HUES64 (cell line): ENCODE measurements at regions not wholly inside any gene's neighbourhood (a gene's known extent, or its start where the extent isn't known, plus 50 kb on each side); places are given as distances from the start of the nearest gene placed in this dataset.

ENCODE experiments used
- H3K27ac ChIP-seq: 2 replicates; pipeline ENCODE4 v1.7.0; 2013; ENCODE audit warnings: low read depth, low read length, inconsistent platforms
- H3K27me3 ChIP-seq: 2 replicates; pipeline ENCODE4 v1.6.1; 2013; ENCODE audit warnings: mild to moderate bottlenecking, low read length; ENCODE audit not compliant: insufficient read depth
- H3K36me3 ChIP-seq: 2 replicates; pipeline ENCODE4 v1.6.1; 2013; ENCODE audit warnings: mild to moderate bottlenecking, low read length; ENCODE audit not compliant: insufficient read depth
- H3K4me1 ChIP-seq: 2 replicates; pipeline ENCODE4 v1.6.1; 2013; ENCODE audit warnings: mild to moderate bottlenecking, low read length, moderate library complexity; ENCODE audit not compliant: insufficient read depth
- H3K4me3 ChIP-seq: 2 replicates; pipeline ENCODE4 v1.5.1; 2013; ENCODE audit warnings: mild to moderate bottlenecking, low read length, moderate library complexity
- H3K9ac ChIP-seq: 2 replicates; pipeline ENCODE4 v1.6.1; 2013; ENCODE audit warnings: mild to moderate bottlenecking, low read depth, low read length
- H3K9me3 ChIP-seq: 2 replicates; pipeline ENCODE4 v1.6.1; 2013; ENCODE audit warnings: low read depth, low read length; ENCODE audit not compliant: insufficient read depth
- WGBS: fragments of 150-250, 120-280 bp; methylation state at CpG from one replicate; pipeline ENCODE4 v1.1.7; 2013; ENCODE audit warnings: missing lambda C conversion rate; 5-methylcytosine and 5-hydroxymethylcytosine counted together

DNA sequence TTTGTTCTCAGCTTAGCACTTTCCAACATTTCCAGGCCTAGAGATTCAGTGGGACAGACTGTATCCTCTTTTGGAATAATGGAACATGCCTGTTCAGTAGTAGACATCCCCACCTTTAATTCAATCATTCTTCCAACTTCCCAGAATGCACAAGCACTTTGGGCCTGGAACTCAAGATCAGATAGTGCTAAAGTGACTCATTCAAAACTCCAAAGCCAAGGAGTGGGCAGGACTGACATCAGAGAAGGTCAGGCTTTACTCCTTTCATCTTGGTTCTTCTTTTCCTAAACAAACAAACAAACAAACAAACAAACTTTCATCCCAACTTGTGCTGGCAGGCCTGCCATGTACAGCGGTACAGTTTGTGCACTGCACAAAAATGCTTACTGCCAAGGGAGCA lies 172.0 kb downstream of the AXIN2 start:
- Histone ChIP-seq H3K36me3 (no peaks in the 10 kb centered on the region), H3K4me3 (no peak overlapping the region), H3K27me3 (no peaks in the 10 kb centered on the region), H3K9me3 (no peaks in the 10 kb centered on the region), H3K4me1 (no peaks in the 10 kb centered on the region), H3K27ac (no peak overlapping the region), H3K9ac (no peak overlapping the region)
- WGBS, result 93% methylated on average over 1 of the region's 1 CpG

DNA sequence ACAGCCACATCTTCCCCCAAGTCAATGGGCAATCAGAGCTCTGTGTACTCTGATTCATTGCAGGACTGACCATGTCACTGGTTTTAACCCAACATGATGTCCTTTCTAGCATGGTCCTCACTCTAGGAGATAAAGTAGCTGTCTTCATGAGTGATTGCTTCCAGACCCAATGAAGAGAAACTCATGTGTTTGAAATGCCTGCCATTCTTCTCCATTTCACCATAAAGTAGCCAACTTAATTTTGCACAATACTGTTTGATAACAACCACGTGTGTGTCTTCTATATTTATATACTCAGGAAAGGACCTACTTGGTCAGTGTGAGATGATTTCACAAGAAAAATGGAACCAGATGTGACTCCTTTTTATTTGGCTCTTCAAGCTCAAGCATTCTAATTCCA lies 172.5 kb downstream of the AXIN2 start:
- no peaks in the 10 kb centered on the region for H3K27me3 ChIP-seq
- no CpG with 5 or more reads among the region's 1 CpG for WGBS
- no peak overlapping the region for H3K27ac ChIP-seq
- no peaks in the 10 kb centered on the region for H3K36me3 ChIP-seq
- H3K9me3 ChIP-seq, result no peaks in the 10 kb centered on the region
- H3K4me1 ChIP-seq, result no peaks in the 10 kb centered on the region
- H3K4me3 ChIP-seq, result no peak overlapping the region
- H3K9ac ChIP-seq, result no peak overlapping the region

DNA sequence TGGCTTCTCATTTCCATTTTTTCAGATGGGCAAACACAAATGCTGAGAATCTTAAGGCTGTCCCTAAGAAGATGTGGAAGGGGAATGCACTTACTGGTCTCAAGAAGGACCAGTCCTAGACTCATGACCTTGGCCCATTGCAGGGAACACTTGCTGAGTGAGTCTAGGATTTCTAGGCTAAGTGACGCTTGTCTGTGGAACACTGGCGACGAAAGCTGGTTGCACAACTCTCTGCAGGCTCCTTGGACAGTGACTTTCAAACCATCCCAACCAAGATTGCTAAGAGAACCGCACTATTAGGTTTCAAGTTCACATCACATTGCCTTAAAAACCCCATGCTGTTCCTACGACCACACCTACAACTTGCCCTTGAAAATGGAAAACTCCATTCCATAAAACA lies 174.1 kb downstream of the AXIN2 start:
- H3K4me1 ChIP-seq, result no peaks in the 10 kb centered on the region
- H3K36me3 ChIP-seq, result no peaks in the 10 kb centered on the region
- H3K9me3 ChIP-seq, result no peaks in the 10 kb centered on the region
- no peaks in the 10 kb centered on the region for H3K27me3 ChIP-seq
- no peak overlapping the region for H3K9ac ChIP-seq
- H3K4me3 ChIP-seq, result no peak overlapping the region
- H3K27ac ChIP-seq, result no peak overlapping the region
- WGBS, result 92% methylated on average over 5 of the region's 5 CpGs

DNA sequence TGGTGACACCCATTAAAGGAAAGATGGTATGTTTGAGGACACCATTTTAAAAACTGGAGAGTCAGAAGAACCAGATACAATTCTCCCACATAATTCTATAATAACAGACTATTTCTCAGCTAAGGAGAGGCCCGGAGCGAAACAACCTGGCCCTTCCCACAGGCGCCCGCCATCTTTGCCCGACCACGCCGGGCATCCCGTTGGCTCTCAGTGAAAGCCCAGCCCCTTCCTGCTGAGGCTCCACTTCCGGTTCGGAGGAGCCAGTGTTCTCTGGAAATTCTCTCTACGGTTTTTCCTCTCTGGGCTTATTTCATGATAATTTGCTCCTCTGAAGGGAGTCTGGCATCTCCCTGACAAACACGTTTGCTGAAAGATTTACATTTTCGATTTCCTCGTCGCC lies 175.7 kb downstream of the AXIN2 start:
- Histone ChIP-seq H3K9me3 (no peaks in the 10 kb centered on the region), H3K36me3 (no peaks in the 10 kb centered on the region), H3K4me1 (no peaks in the 10 kb centered on the region), H3K27me3 (no peaks in the 10 kb centered on the region), H3K4me3 (no peak overlapping the region), H3K27ac (no peak overlapping the region), H3K9ac (no peak overlapping the region)
- WGBS, result 96% methylated on average over 15 of the region's 15 CpGs

DNA sequence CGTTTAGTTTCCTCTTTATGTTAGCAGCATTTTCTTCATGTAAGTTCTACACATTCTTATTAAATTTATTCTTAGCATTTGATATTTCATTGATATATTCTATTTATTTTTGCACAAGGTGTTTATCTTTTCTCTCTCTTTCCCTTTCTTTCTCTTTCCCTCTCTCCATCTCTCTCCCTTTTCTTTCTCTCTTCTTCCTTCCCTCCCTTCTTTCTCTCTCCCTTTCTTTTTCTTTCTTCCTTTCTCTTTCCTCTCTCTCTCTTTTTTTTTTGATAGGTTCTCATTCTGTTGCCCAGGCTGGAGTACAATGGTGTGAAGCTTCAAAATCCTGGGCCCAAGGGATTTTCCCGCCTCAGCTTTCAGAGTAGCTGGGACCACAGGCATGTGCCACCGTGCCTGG lies 176.4 kb downstream of the AXIN2 start:
- Histone ChIP-seq H3K4me1 (no peaks in the 10 kb centered on the region), H3K9me3 (no peaks in the 10 kb centered on the region), H3K27me3 (no peaks in the 10 kb centered on the region), H3K4me3 (no peak overlapping the region), H3K9ac (no peak overlapping the region), H3K36me3 (no peaks in the 10 kb centered on the region), H3K27ac (no peak overlapping the region)
- 93% methylated on average over 2 of the region's 3 CpGs for WGBS

DNA sequence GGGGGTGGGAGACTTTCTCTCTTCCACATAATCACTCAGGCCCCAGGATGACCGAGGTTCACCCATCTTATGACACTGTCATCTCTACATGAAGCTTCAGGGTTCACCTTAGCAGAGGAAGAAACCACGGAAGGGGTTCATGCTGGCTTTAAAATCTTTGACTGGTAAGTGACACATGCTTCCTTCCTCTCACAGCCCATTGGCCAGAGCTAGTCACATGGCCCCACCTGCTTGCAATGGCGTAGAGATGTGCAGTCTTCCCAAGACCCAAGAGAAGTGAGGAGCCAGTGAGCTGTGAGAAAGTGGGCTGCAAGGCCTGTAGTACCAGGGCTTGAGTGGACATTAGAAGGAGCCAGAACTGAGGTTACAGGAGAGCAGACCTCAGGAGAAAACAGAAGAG lies 180.3 kb downstream of the AXIN2 start:
- Histone ChIP-seq H3K27me3 (no peaks in the 10 kb centered on the region), H3K9ac (no peak overlapping the region), H3K36me3 (no peaks in the 10 kb centered on the region), H3K4me1 (no peaks in the 10 kb centered on the region), H3K4me3 (no peak overlapping the region), H3K9me3 (no peaks in the 10 kb centered on the region), H3K27ac (no peak overlapping the region)
- 91% methylated on average over 3 of the region's 3 CpGs for WGBS

DNA sequence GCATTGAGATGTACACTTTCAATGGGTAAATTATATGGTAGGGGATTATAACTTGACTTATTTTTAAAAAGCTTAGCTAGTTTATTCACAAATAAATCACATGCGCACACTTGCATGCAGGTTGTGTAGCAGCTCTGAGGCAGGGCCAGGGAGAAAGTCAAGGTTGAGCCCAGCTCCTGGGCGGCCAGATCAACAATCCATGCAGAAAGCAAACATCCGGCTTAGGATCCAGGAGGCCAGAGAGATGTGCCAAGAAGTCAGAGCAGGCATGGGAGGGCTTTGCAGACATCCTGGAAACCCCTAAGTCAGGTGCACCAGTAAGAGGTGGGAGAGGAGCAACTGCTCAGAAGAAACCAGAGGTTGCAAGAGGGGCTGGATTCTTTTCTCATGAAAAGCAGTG lies 186.5 kb downstream of the AXIN2 start:
- Histone ChIP-seq H3K9ac (no peak overlapping the region), H3K27me3 (no peaks in the 10 kb centered on the region), H3K4me1 (no peaks in the 10 kb centered on the region), H3K9me3 (no peaks in the 10 kb centered on the region), H3K4me3 (no peak overlapping the region), H3K27ac (no peak overlapping the region), H3K36me3 (no peaks in the 10 kb centered on the region)
- 90% methylated on average over 3 of the region's 3 CpGs for WGBS

DNA sequence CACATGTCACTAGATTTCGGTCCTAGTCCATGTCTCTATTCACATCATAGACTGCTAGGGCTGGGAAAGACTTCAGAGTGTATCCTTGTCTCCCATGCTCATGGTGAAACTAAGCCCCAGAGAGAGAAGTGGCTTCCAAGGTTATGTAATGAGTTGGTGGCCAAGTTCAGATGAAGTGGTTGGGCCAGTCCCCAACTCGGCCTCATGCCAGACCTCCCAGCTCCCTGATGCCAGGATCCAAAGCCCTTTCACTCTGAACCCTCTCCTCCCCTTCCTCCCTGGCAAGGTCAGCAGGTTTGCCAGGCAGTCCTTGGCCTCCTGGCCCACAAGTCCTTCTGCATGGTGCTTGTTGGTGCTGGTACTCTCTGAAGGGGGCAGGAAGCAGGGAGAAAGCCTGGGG lies 189.7 kb downstream of the AXIN2 start:
- Histone ChIP-seq H3K4me3 (no peak overlapping the region), H3K27ac (no peak overlapping the region), H3K9ac (no peak overlapping the region), H3K27me3 (no peaks in the 10 kb centered on the region), H3K9me3 (no peaks in the 10 kb centered on the region), H3K4me1 (no peaks in the 10 kb centered on the region), H3K36me3 (no peaks in the 10 kb centered on the region)
- 93% methylated on average over 2 of the region's 2 CpGs for WGBS

DNA sequence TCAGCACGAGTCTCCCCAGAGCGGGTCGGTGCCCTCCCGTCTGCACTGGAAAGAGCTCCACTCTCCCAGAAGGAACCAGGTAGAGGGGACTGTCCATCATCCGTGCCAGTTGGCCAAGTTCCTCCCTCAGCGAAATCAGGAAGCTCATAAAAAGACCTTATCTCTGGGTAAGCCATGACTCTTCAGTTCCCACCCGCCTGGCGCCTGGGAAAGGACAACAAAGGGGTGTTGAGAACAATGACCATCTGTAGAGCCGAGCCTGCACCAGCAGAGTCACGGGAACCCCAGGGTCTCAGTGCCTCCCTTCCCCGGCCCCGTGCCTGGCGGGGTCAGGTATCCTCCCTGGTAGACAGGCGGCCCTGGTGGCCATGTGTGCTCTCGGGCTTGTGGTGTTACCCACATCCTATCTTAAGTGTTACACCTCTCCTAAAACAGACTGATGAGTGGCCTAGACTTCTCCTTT lies 190.7 kb downstream of the AXIN2 start:
- Histone ChIP-seq H3K4me1 (no peaks in the 10 kb centered on the region), H3K9ac (no peak overlapping the region), H3K9me3 (no peaks in the 10 kb centered on the region), H3K4me3 (no peak overlapping the region), H3K27me3 (no peaks in the 10 kb centered on the region), H3K27ac (no peak overlapping the region), H3K36me3 (no peaks in the 10 kb centered on the region)
- WGBS, result 89% methylated on average over 15 of the region's 15 CpGs

DNA sequence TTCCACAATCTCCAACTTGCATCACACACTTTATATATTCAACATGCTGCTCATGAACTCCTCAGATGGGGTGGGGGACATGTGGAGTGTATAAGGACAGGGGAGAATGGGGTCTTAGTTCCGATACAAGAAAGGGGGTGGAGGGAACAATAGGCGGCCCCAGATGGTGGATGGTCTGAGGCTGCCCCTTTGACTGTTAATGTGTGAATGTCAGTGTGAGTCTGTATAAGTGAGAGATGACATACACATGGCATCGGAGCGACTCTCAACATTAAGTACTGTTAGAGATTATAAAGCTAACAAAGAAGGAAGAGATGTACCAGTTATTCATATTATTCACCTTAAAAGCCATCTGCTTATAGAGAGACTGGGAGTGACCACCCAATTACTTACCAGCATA lies 193.1 kb downstream of the AXIN2 start:
- no peaks in the 10 kb centered on the region; the same call in 1 of the 2 replicates for H3K4me1 ChIP-seq
- no peaks in the 10 kb centered on the region for H3K36me3 ChIP-seq
- no peak overlapping the region for H3K9ac ChIP-seq
- 96% methylated on average over 3 of the region's 4 CpGs for WGBS
- no peaks in the 10 kb centered on the region for H3K27me3 ChIP-seq
- H3K27ac ChIP-seq, result no peak overlapping the region
- no peak overlapping the region for H3K4me3 ChIP-seq
- no peaks in the 10 kb centered on the region for H3K9me3 ChIP-seq

DNA sequence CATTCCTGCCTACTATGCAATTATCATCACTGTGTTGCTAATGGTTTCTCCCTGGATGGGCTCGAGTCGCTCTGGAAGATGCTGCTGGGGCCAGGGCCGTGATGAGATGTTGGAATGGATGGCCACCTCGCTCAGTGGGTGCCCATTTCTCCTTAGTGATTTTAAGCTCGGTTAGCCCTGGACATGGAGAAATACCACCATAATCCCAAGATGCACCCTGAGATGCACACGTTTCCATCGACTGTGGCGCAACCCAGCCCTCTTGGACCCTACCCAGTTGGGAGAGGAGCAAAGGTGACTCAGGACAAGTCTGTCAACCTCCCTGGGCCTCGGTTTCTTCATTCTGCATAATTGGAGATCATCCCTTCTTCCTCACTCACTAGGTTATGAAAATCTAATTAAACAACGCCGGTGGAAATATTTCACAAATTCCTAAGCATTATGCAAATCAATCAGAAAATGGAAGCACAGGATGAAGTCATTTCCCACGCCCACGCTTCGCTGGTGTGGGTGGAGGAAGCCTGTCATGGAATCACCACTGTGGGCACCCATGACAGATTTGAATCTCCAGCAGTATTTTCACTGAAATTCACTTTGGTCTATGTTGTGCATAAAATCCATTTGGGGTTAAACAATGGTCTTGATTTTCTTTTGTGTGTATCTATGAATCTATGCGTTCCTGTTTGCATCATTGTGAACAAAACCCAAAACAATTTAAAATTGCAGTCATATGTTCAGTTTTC lies 195.2 kb downstream of the AXIN2 start:
- no peaks in the 10 kb centered on the region; the same call in 1 of the 2 replicates for H3K4me1 ChIP-seq
- H3K9ac ChIP-seq, result no peak overlapping the region
- H3K27me3 ChIP-seq, result no peaks in the 10 kb centered on the region
- 95% methylated on average over 14 of the region's 15 CpGs for WGBS
- no peaks in the 10 kb centered on the region for H3K36me3 ChIP-seq
- no peak overlapping the region for H3K27ac ChIP-seq
- no peaks in the 10 kb centered on the region for H3K9me3 ChIP-seq
- no peak overlapping the region for H3K4me3 ChIP-seq

DNA sequence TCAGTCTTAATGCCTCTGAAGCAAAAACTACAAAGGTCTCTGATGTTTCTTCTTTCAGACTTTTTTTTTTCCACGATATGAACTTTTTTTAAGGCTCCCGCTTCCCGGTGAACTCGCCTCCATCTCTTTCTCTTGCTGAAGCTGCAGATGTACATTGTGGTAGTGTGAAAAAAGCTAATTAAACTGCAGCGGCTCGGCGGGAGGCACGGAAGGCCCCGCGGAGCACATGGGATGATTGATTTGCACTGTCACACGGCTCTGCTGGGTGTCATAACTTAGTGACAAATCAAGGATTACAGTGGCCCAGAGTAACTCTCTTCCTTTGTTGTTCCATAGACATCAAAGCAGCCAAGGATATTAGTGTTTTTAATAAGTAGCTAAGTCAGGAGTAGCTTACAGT lies 196.3 kb downstream of the AXIN2 start:
- Histone ChIP-seq H3K9me3 (no peaks in the 10 kb centered on the region), H3K9ac (no peak overlapping the region), H3K4me3 (no peak overlapping the region), H3K4me1 (no peaks in the 10 kb centered on the region; the same call in 1 of the 2 replicates), H3K27me3 (no peaks in the 10 kb centered on the region), H3K27ac (peak overlapping the region; percentile 16; the same call in 1 of the 2 replicates), H3K36me3 (no peaks in the 10 kb centered on the region)
- 87% methylated on average over 11 of the region's 11 CpGs for WGBS
